ENCODE measurements at regions not wholly inside any gene's neighbourhood (a gene's known extent, or its start where the extent isn't known, plus 50 kb on each side); places are given as distances from the start of the nearest gene placed in this dataset.

- no peaks in the 10 kb centered on the region for H3K79me2 ChIP-seq (ENCODE audit: insufficient read depth)
- H3K36me3 ChIP-seq (ENCODE audit: low read depth): no peaks in the 10 kb centered on the region
- no peaks in the 10 kb centered on the region for H3K4me1 ChIP-seq (ENCODE audit: insufficient read depth)
- no peaks in the 10 kb centered on the region for H3F3A ChIP-seq (ENCODE audit: insufficient read depth)
- H3K4me3 ChIP-seq: no peak overlapping the region
- 0 out of 2 replicates have a peak, but pooled peaks cover 4% of the 10 kb centered on the region for H3K9me2 ChIP-seq (ENCODE audit: insufficient read depth)
- no peaks in the 10 kb centered on the region for H3K9me3 ChIP-seq (ENCODE audit: low read depth)
- H3K4me2 ChIP-seq (ENCODE audit: unreplicated experiment): no peak overlapping the region
- no peak for DNase-seq
- H3K27ac ChIP-seq: no peak overlapping the region
- TF ChIP-seq EZH2 (IDR thresholded peaks at IDR 0.05; ENCODE audit: insufficient read depth, poor library complexity, severe bottlenecking): no peak
- TF ChIP-seq EZH2phosphoT487 (IDR thresholded peaks at IDR 0.05; ENCODE audit: insufficient read depth, low read depth): no peak
- in situ Hi-C loops (cut with MboI): no loop called here
- H3K27me3 ChIP-seq (replicated peaks; ENCODE audit: insufficient read depth): no peaks in the 10 kb centered on the region
- 47 to 55% methylated on average over 3 of the region's 3 CpGs for WGBS, 2 experiments (ENCODE audit: low coverage in 1 of 2, low lambda C conversion rate in 2 of 2, missing lambda C conversion rate in 2 of 2)
- no peak overlapping the region for H2AFZ ChIP-seq
- no peaks in the 10 kb centered on the region for H4K20me1 ChIP-seq (ENCODE audit: insufficient read depth)
- H3K9ac ChIP-seq: no peak overlapping the region
Measured at GRCh38 chr2:19419211-19419880, 60.9 kb upstream of the OSR1 start.

GRCh38 chr2:19416784-19417684, 58.6 kb upstream of the OSR1 start:
- no peak overlapping the region for H3K27ac ChIP-seq
- no peak overlapping the region for H3K4me2 ChIP-seq (ENCODE audit: unreplicated experiment)
- H2AFZ ChIP-seq: no peak overlapping the region
- H3K4me3 ChIP-seq: no peak overlapping the region
- H3K9me2 ChIP-seq (ENCODE audit: insufficient read depth): 0 out of 2 replicates have a peak, but pooled peaks cover 4% of the 10 kb centered on the region
- H3K36me3 ChIP-seq (ENCODE audit: low read depth): no peaks in the 10 kb centered on the region
- no peaks in the 10 kb centered on the region for H4K20me1 ChIP-seq (ENCODE audit: insufficient read depth)
- no peak for TF ChIP-seq EZH2 (IDR thresholded peaks at IDR 0.05; ENCODE audit: insufficient read depth, poor library complexity, severe bottlenecking)
- in situ Hi-C loops (cut with MboI): no loop called here
- no peak for DNase-seq
- no peaks in the 10 kb centered on the region for H3K27me3 ChIP-seq (replicated peaks; ENCODE audit: insufficient read depth)
- H3K9me3 ChIP-seq (ENCODE audit: low read depth): no peaks in the 10 kb centered on the region
- H3K9ac ChIP-seq: no peak overlapping the region
- H3K4me1 ChIP-seq (ENCODE audit: insufficient read depth): no peaks in the 10 kb centered on the region
- H3F3A ChIP-seq (ENCODE audit: insufficient read depth): no peaks in the 10 kb centered on the region
- H3K79me2 ChIP-seq (ENCODE audit: insufficient read depth): no peaks in the 10 kb centered on the region
- 82 to 89% methylated on average over 3 of the region's 3 CpGs for WGBS, 2 experiments (ENCODE audit: low coverage in 1 of 2, low lambda C conversion rate in 2 of 2, missing lambda C conversion rate in 2 of 2)

- no peaks in the 10 kb centered on the region for H4K20me1 ChIP-seq (ENCODE audit: insufficient read depth)
- H3F3A ChIP-seq (ENCODE audit: insufficient read depth): no peaks in the 10 kb centered on the region
- H3K9ac ChIP-seq: no peak overlapping the region
- no peak overlapping the region for H2AFZ ChIP-seq
- H3K4me1 ChIP-seq (ENCODE audit: insufficient read depth): no peaks in the 10 kb centered on the region
- TF ChIP-seq EZH2phosphoT487 (IDR thresholded peaks at IDR 0.05; ENCODE audit: insufficient read depth, low read depth) (no peak), EZH2 (IDR thresholded peaks at IDR 0.05; ENCODE audit: insufficient read depth, poor library complexity, severe bottlenecking) (no peak)
- in situ Hi-C loops (cut with MboI): no loop called here
- no peaks in the 10 kb centered on the region for H3K36me3 ChIP-seq (ENCODE audit: low read depth)
- DNase-seq: no peak
- H3K27me3 ChIP-seq (replicated peaks; ENCODE audit: insufficient read depth): no peaks in the 10 kb centered on the region
- no peak overlapping the region for H3K4me3 ChIP-seq
- no peaks in the 10 kb centered on the region for H3K9me2 ChIP-seq (ENCODE audit: insufficient read depth)
- no peaks in the 10 kb centered on the region for H3K9me3 ChIP-seq (ENCODE audit: low read depth)
- no peak overlapping the region for H3K4me2 ChIP-seq (ENCODE audit: unreplicated experiment)
- no peak overlapping the region for H3K27ac ChIP-seq
- WGBS, 2 experiments (ENCODE audit: low coverage in 1 of 2, low lambda C conversion rate in 2 of 2, missing lambda C conversion rate in 2 of 2): 61 to 82% methylated on average over 1 to 2 of the region's 2 CpGs
- H3K79me2 ChIP-seq (ENCODE audit: insufficient read depth): no peaks in the 10 kb centered on the region
Measured at GRCh38 chr2:19416083-19416482, 57.7 kb upstream of the OSR1 start.

DNA sequence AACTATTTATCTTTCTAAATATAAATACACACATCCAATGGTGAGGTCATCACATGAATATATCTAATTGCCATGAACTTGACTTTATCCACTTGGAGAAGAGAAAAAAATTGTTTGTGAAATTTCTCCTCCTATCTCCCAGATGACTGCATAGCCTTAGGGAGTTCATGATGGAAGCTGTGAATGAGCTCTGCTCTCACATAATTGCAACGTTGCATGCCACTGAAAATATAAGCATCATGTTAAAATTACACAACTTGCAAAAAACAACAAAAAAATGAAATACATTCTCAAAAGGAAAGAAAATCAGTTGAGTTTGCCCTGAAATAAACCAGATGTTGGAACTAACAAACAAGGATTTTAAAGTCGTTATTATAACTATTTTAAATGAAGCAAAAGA, 50.6 kb upstream of the OSR1 start:
- Histone ChIP-seq H4K20me1 (ENCODE audit: insufficient read depth) (no peaks in the 10 kb centered on the region), H3K9me2 (ENCODE audit: insufficient read depth) (no peaks in the 10 kb centered on the region), H3K79me2 (ENCODE audit: insufficient read depth) (no peaks in the 10 kb centered on the region), H3K9ac (no peak overlapping the region), H3K27me3 (replicated peaks; ENCODE audit: insufficient read depth) (no peaks in the 10 kb centered on the region), H3K4me3 (no peak overlapping the region), H3K4me2 (ENCODE audit: unreplicated experiment) (no peak overlapping the region), H2AFZ (no peak overlapping the region), H3K27ac (0 out of 2 replicates have a peak overlapping the region, but pooled peaks have one; percentile 9), H3K9me3 (ENCODE audit: low read depth) (no peaks in the 10 kb centered on the region), H3F3A (ENCODE audit: insufficient read depth) (no peaks in the 10 kb centered on the region), H3K4me1 (ENCODE audit: insufficient read depth) (peaks cover 7% of the 10 kb centered on the region; the same call in 1 of the 2 replicates), H3K36me3 (ENCODE audit: low read depth) (no peaks in the 10 kb centered on the region)
- TF ChIP-seq EZH2phosphoT487 (IDR thresholded peaks at IDR 0.05; ENCODE audit: insufficient read depth, low read depth) (no peak), EZH2 (IDR thresholded peaks at IDR 0.05; ENCODE audit: insufficient read depth, poor library complexity, severe bottlenecking) (no peak)
- in situ Hi-C loops (cut with MboI): no loop called here
- WGBS, 2 experiments (ENCODE audit: low coverage in 1 of 2, low lambda C conversion rate in 2 of 2, missing lambda C conversion rate in 2 of 2): 4 to 5% methylated on average over 2 of the region's 2 CpGs
- peak; percentile 51 for DNase-seq
